GM10266 (cell line): ENCODE measurements at regions not wholly inside any gene's neighbourhood (a gene's known extent, or its start where the extent isn't known, plus 50 kb on each side); places are given as distances from the start of the nearest gene placed in this dataset.
A peak's percentile ranks its signal among the peaks of the same experiment; 100 is the strongest.

ENCODE experiments used
- DNase-seq: peaks from one replicate; pipeline ENCODE4 v3.0.0; 2012; ENCODE audit errors: extremely low spot score
- TF ChIP-seq, protein P1 (sequence below): IDR thresholded peaks from 2 replicates; pipeline ENCODE4 v1.5.1; 2012; ENCODE audit warnings: mild to moderate bottlenecking, low read depth; ENCODE audit not compliant: control insufficient read depth, insufficient read depth; ENCODE audit errors: missing control alignments

DNA sequence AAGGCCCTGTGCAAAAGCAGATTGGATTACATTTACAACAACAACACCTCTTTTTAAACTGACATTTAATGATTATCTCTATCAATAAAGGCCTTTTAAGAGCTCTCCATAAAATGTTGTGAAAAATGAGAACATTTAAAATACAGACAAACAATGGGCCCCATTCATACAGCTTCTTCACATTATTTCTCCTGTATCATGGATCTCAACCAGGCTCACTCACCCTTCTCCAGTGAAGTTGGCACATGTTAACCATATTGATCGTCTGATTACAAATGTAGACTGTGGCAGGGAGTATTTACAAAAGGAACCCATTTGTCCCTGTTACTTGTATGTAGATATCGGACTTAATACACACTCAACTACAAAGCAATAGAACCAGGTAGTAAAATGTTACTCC, 220.2 kb upstream of the BTG1 start:
- DNase-seq: no peak
- TF ChIP-seq, protein P1, sequence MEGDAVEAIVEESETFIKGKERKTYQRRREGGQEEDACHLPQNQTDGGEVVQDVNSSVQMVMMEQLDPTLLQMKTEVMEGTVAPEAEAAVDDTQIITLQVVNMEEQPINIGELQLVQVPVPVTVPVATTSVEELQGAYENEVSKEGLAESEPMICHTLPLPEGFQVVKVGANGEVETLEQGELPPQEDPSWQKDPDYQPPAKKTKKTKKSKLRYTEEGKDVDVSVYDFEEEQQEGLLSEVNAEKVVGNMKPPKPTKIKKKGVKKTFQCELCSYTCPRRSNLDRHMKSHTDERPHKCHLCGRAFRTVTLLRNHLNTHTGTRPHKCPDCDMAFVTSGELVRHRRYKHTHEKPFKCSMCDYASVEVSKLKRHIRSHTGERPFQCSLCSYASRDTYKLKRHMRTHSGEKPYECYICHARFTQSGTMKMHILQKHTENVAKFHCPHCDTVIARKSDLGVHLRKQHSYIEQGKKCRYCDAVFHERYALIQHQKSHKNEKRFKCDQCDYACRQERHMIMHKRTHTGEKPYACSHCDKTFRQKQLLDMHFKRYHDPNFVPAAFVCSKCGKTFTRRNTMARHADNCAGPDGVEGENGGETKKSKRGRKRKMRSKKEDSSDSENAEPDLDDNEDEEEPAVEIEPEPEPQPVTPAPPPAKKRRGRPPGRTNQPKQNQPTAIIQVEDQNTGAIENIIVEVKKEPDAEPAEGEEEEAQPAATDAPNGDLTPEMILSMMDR: no peak

DNA sequence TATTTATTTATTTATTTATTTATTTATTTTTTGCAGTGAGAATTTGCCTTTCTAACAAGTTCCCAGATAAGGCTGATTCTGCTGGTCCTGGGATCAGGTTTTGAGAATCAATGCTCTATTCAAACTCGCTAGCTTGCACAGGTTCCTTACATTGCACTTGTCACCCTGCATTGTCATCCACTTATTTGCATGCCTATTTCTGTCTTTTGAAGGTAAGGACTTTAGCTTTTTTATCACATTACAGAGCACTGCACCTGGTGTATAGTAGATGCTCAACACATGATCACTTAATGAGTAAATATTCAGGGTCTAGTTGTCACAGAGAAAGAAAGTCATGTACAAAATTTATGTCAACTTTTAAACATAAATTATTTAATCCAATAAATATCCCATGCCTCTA, 219.7 kb upstream of the BTG1 start:
- TF ChIP-seq, protein P1: no peak
- no peak for DNase-seq

DNA sequence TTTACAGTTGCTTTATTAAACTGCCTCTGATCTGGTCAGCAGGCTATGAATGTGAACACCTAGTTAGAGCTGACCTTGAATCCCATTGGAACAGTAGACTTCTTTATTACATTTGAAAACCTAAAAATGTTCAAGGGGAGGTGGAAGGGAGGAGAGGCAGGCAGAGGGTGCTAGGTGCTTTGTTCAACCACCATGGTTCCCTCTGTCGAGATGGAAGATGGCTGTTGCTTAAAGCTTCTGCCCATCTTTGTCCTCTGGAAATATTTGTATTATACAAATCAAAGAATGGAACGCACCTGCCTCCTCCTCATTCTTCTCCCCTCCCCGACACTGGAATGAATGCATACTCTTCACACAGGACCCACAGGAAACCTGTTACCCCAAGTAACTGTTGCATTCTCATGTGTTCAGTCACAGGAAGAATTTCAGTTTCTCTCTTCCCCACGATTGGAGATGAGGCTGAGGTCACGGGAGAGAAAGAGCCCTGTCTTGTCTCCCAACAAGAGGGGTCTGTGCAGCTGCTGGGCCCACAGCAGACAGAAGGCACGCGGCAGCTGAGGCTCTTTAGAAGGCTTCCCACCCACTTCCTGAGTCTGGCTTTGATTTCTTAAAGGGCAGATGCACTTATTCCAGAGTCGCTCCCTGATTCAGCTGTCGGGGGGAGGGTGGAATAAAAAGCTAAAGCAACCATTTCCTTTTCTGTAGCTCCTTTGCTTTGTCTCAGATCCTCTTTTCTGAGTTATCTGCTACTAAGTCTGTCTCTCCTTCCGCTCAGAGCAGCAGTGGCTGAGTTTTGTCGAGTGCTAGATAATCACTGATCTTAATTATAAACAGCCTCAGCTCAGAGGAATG, 217.9 kb upstream of the BTG1 start:
- TF ChIP-seq, protein P1: no peak
- peak; percentile 52 for DNase-seq

DNA sequence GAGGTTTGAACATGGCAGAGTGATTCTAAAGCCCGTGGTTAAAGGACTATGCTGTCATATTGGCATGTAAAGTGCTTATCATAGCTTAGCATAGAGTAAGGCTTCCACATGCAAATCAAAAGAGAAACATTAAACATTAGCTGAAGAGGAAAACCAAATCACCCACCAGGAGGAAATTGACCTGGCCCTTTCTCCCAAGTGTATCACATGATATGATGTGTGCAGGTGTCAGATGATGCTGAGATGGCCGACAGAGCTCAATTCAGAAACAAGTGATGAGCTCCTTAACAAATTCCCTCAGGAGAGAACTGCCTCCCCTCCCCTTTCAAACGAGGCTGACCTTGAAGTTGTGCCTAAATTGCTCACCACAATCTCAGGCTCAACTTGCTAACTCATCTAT, 217.1 kb upstream of the BTG1 start:
- TF ChIP-seq, protein P1: no peak
- no peak for DNase-seq

DNA sequence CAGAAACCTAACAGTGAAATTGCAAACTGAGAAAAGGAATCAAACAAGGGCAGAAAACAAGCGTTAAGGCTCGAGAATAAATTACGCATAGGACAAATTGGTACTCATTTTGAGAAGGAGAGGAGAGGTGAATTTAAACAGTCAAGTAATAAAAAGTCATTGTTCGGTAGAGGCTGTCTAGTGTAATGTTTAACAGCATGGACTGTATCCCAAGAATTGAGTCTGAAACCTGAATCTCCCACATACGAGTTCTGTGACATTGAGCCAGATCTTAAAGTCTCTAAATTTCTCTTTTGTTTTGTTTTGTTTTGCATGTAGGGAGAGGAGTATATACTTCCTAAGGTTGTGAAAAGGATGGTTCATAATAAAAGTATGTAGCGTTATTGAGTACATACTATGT, 216.5 kb upstream of the BTG1 start:
- DNase-seq: no peak
- TF ChIP-seq, protein P1: no peak

DNA sequence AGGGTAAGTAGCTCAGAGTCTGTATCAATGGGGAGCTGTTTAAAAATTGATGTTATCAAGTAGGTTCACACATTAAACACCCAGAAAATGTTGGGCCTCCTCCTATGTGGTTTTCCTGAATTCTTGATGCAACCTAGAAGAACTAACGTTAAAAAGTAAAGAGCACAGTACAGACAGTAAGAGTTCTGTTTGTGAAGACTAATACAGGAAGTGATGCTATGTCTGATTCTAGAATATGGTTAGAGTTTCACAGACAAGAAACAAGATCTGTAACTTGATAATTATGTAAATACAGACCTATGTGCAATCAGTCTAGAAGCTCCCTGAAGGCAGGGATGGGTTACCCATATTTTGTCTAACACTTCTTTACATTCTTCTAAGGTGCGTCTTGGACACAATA, 214.9 kb upstream of the BTG1 start:
- DNase-seq: no peak
- TF ChIP-seq, protein P1: no peak

DNA sequence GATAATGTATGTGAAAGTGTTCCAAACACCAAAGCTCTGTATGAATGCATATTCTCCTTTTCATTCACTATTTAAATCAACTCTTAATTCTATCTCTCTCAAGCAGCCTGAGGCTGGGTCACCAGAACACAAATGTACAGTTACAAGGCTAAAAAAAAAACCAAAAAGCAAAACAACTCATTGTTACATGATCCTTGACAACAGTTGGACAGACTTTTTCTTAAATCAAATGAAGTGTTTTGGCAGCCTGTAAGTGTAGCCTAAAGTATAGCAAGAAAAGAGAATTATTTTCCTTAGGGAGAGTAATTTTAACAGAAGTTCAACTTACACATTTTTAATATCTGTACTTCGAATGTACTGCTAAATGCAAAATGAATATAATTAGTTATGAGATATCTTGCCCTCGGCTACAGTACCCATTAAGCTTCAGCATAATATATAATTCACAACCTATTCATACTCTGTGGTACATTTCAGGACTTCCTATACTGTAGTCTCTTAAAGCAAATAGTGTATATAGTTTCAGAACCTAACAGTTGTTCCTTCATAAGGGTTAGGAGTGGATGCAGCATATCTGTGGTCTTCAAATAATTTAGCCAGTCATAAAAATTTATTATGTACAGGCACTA, 214.0 kb upstream of the BTG1 start:
- no peak for DNase-seq
- TF ChIP-seq, protein P1: no peak
